ENCODE measurements at regions not wholly inside any gene's neighbourhood (a gene's known extent, or its start where the extent isn't known, plus 50 kb on each side); places are given as distances from the start of the nearest gene placed in this dataset.

DNA sequence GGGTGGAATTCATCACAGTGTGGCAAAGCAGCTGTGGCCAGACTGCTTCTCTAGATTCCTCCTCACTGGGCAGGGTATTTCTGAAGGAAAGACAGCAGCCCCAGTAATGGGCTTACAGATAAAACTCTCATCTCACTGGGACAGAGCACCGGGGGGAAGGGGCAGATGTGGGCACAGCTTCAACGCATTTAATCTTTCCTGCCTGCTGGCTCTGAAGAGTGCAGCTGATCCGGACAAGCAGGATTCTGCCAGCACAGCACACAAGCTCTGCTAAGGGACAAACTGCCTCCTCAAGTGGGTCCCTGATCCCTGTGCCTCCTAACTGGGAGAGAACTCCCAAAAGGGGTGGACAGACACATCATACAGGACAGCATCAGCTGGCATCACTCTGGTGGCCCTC is 779.9 kb upstream of the CNTNAP5 start:
- TF ChIP-seq, protein P1, sequence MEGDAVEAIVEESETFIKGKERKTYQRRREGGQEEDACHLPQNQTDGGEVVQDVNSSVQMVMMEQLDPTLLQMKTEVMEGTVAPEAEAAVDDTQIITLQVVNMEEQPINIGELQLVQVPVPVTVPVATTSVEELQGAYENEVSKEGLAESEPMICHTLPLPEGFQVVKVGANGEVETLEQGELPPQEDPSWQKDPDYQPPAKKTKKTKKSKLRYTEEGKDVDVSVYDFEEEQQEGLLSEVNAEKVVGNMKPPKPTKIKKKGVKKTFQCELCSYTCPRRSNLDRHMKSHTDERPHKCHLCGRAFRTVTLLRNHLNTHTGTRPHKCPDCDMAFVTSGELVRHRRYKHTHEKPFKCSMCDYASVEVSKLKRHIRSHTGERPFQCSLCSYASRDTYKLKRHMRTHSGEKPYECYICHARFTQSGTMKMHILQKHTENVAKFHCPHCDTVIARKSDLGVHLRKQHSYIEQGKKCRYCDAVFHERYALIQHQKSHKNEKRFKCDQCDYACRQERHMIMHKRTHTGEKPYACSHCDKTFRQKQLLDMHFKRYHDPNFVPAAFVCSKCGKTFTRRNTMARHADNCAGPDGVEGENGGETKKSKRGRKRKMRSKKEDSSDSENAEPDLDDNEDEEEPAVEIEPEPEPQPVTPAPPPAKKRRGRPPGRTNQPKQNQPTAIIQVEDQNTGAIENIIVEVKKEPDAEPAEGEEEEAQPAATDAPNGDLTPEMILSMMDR (IDR thresholded peaks at IDR 0.05; ENCODE audit: low read depth, low read length, poor library complexity, severe bottlenecking), result no peak
- no peak for TF ChIP-seq EZH2phosphoT487 (IDR thresholded peaks at IDR 0.05; ENCODE audit: borderline replicate concordance, low read length)
